B cell (primary cell): ENCODE measurements at regions not wholly inside any gene's neighbourhood (a gene's known extent, or its start where the extent isn't known, plus 50 kb on each side); places are given as distances from the start of the nearest gene placed in this dataset.

ENCODE experiments used
- ATAC-seq: fragments of 200-7000 bp; cut with Tn5 transposase; one replicate; pipeline ENCODE4 v1.10.0; 2021; ENCODE audit warnings: low read depth, mild to moderate bottlenecking, moderate number of reproducible peaks, moderate library complexity
- CTCF ChIA-PET: fragments of 350-600 bp; sonication (Branson Sonifier 250); formaldehyde crosslinking; loops from one replicate; lab custom pipeline; 2021; ENCODE audit warnings: antibody characterized with exemption, inconsistent platforms; lab: Charles Lee
- POLR2A ChIA-PET: fragments of 350-600 bp; sonication (Branson Sonifier 250); formaldehyde crosslinking; loops from one replicate; lab custom pipeline; 2021; ENCODE audit warnings: antibody characterized with exemption; lab: Charles Lee
- DNase-seq: peaks from one replicate; pipeline ENCODE4 v3.0.0; 2013
- H2AFZ ChIP-seq: 2 replicates; pipeline ENCODE4 v1.6.1; 2012; ENCODE audit warnings: mild to moderate bottlenecking, low read depth, low read length; ENCODE audit not compliant: insufficient read depth, poor library complexity, severe bottlenecking
- H3K27ac ChIP-seq, 2 donors: 1 replicate in 1 of 2; 2 replicates in 1 of 2; pipeline ENCODE4 v1.5.1; 2012 to 2013; ENCODE audit warnings: low read length in 2 of 2, mild to moderate bottlenecking in 2 of 2, moderate library complexity in 1 of 2
- H3K27me3 ChIP-seq, 4 experiments: fragments of 200-600 bp in 1 of 4; sonication (generic) in 1 of 4; replicated peaks in 1 of 4; 1 replicate in 2 of 4; 2 replicates in 2 of 4; pipeline versions ENCODE4 v1.6.1 to v1.7.0; 2013 to 2016; ENCODE audit warnings: low read length in 3 of 4, mild to moderate bottlenecking in 2 of 4, mixed read lengths in 1 of 4, moderate library complexity in 1 of 4; ENCODE audit not compliant: insufficient read depth in 4 of 4, control insufficient read depth in 3 of 4; ENCODE audit errors: control extremely low read depth in 1 of 4
- H3K36me3 ChIP-seq, 2 experiments: replicated peaks in 1 of 2; 1 replicate in 1 of 2; 2 replicates in 1 of 2; pipeline versions ENCODE4 v1.6.1 to v1.7.1; 2013; ENCODE audit warnings: low read length in 1 of 2; ENCODE audit not compliant: insufficient read depth in 2 of 2, control insufficient read depth in 1 of 2; ENCODE audit errors: control extremely low read depth in 1 of 2, extremely low read depth in 1 of 2
- H3K4me1 ChIP-seq, 2 donors: fragments of 200-600 bp in 1 of 2; sonication (generic) in 1 of 2; 1 replicate in 1 of 2; 2 replicates in 1 of 2; pipeline versions ENCODE4 v1.5.1 to v1.6.1; 2013 to 2017; ENCODE audit warnings: low read length in 2 of 2; ENCODE audit not compliant: control insufficient read depth in 2 of 2, insufficient read depth in 2 of 2
- H3K4me2 ChIP-seq: replicated peaks from 2 replicates; pipeline ENCODE3; 2012; ENCODE audit warnings: mild to moderate bottlenecking, low read depth, low read length; ENCODE audit not compliant: poor library complexity, severe bottlenecking
- H3K4me3 ChIP-seq, 5 experiments: fragments of 200-600 bp in 1 of 5; sonication (generic) in 1 of 5; 1 replicate in 3 of 5; 2 replicates in 2 of 5; pipeline versions ENCODE4 v1.5.1 to v1.7.0; 2011 to 2016; ENCODE audit warnings: low read length in 4 of 5, mild to moderate bottlenecking in 4 of 5, low read depth in 2 of 5, control low read depth in 1 of 5, moderate library complexity in 1 of 5; ENCODE audit not compliant: insufficient read depth in 1 of 5; ENCODE audit errors: control extremely low read depth in 1 of 5, extremely low read depth in 1 of 5
- H3K79me2 ChIP-seq: fragments of 200-600 bp; sonication (generic); one replicate; pipeline ENCODE4 v1.6.0; 2016; ENCODE audit warnings: low read length; ENCODE audit not compliant: control insufficient read depth, insufficient read depth
- H3K9ac ChIP-seq: fragments of 200-600 bp; sonication (generic); 2 replicates; pipeline ENCODE4 v1.6.1; 2017; ENCODE audit warnings: mild to moderate bottlenecking, low read length, moderate library complexity
- H3K9me3 ChIP-seq, 3 donors: one replicate each; pipeline versions ENCODE4 v1.6.1 to v1.7.1; 2013; ENCODE audit warnings: low read length in 2 of 3; ENCODE audit not compliant: control insufficient read depth in 2 of 3, insufficient read depth in 1 of 3; ENCODE audit errors: control extremely low read depth in 1 of 3
- H4K20me1 ChIP-seq: 2 replicates; pipeline ENCODE4 v1.6.0; 2012; ENCODE audit warnings: mild to moderate bottlenecking, low read length; ENCODE audit not compliant: insufficient read depth, control insufficient read depth, poor library complexity, severe bottlenecking
- H3K27ac Mint-ChIP-seq: one replicate; pipeline ENCODE4 v1.8.0; 2021; ENCODE audit warnings: mixed read lengths
- H3K27me3 Mint-ChIP-seq: one replicate; pipeline ENCODE4 v1.8.0; 2021; ENCODE audit warnings: mixed read lengths
- H3K4me1 Mint-ChIP-seq: one replicate; pipeline ENCODE4 v1.8.0; 2021; ENCODE audit warnings: mixed read lengths
- H3K4me3 Mint-ChIP-seq: one replicate; pipeline ENCODE4 v1.8.0; 2021; ENCODE audit warnings: mixed read lengths
- H3K9me3 Mint-ChIP-seq: one replicate; pipeline ENCODE4 v1.8.0; 2022; ENCODE audit warnings: mixed read lengths; ENCODE audit not compliant: insufficient read depth
- EZH2 ChIP-seq: IDR thresholded peaks from 2 replicates; pipeline ENCODE4 v1.6.1; 2012; ENCODE audit warnings: borderline replicate concordance, low read depth, mild to moderate bottlenecking, moderate library complexity, low read length; ENCODE audit not compliant: insufficient read depth, poor library complexity, severe bottlenecking
- WGBS: methylation state at CpG from one replicate; pipeline ENCODE4 v1.1.5; 2013; ENCODE audit warnings: missing lambda C conversion rate; ENCODE audit not compliant: insufficient coverage; 5-methylcytosine and 5-hydroxymethylcytosine counted together
- intact Hi-C: fragments of 100-400 bp; cut with micrococcal nuclease; formaldehyde crosslinking; loops from one replicate; pipeline ENCODE4 v1.10.0; 2022
- TF ChIP-seq, protein P1 (sequence below): fragments of 200-600 bp; IDR thresholded peaks from one replicate; pipeline ENCODE4 v1.8.0; 2022; ENCODE audit warnings: antibody characterized with exemption, mild to moderate bottlenecking

DNA sequence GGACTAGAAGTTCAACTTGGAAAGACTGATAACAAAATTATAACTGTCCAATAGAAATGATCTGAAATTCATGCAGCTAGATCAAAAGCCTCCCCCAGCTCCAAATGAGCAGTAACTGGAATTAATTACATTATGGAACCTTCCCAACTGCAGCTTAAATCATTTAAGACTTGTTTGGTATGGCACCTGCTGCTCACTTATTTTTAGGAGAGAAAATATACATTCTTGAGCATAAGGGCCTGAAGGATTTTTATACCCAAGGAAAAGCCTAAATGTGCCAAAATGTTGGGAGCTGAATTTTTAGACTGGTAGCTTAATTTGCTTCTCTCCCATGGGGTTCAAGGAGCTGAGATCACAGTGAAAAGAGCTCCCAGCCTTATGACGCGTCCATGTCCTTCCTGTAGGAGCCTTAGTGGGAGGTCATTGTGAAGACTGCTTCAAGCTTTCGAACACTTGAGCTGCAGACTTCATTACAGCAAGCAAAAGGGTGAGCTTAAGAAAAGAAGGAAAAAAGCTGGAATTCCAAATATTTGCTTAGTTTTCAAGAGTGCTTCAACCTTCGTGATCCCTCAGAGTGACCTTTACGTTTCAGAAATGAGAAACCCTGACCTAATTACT lies 276.0 kb downstream of the DMAC1 start:
- Histone ChIP-seq H3K4me3 (no peak overlapping the region), H3K9ac (no peak overlapping the region), H3K79me2 (no peaks in the 10 kb centered on the region), H3K36me3 (no peaks in the 10 kb centered on the region), H2AFZ (no peak overlapping the region), H3K4me1 (no peaks in the 10 kb centered on the region), H3K27me3 (peaks cover 0 to 4% (median 0%) of the 10 kb centered on the region in 4 experiments), H3K9me3 (no peaks in the 10 kb centered on the region), H3K4me2 (no peak overlapping the region), H3K27ac (no peak overlapping the region), H4K20me1 (no peaks in the 10 kb centered on the region)
- Mint-ChIP-seq H3K27ac (no peak overlapping the region), H3K4me3 (no peak overlapping the region), H3K4me1 (no peaks in the 10 kb centered on the region), H3K27me3 (no peaks in the 10 kb centered on the region), H3K9me3 (no peaks in the 10 kb centered on the region)
- ATAC-seq (no peak), DNase-seq (no peak)
- intact Hi-C loops = no loop called here
- ChIA-PET POLR2A (no interaction called here), CTCF (no interaction called here)
- WGBS = no CpG with 5 or more reads among the region's 5 CpGs
- no peak for TF ChIP-seq EZH2
- TF ChIP-seq, protein P1, sequence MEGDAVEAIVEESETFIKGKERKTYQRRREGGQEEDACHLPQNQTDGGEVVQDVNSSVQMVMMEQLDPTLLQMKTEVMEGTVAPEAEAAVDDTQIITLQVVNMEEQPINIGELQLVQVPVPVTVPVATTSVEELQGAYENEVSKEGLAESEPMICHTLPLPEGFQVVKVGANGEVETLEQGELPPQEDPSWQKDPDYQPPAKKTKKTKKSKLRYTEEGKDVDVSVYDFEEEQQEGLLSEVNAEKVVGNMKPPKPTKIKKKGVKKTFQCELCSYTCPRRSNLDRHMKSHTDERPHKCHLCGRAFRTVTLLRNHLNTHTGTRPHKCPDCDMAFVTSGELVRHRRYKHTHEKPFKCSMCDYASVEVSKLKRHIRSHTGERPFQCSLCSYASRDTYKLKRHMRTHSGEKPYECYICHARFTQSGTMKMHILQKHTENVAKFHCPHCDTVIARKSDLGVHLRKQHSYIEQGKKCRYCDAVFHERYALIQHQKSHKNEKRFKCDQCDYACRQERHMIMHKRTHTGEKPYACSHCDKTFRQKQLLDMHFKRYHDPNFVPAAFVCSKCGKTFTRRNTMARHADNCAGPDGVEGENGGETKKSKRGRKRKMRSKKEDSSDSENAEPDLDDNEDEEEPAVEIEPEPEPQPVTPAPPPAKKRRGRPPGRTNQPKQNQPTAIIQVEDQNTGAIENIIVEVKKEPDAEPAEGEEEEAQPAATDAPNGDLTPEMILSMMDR = no peak

DNA sequence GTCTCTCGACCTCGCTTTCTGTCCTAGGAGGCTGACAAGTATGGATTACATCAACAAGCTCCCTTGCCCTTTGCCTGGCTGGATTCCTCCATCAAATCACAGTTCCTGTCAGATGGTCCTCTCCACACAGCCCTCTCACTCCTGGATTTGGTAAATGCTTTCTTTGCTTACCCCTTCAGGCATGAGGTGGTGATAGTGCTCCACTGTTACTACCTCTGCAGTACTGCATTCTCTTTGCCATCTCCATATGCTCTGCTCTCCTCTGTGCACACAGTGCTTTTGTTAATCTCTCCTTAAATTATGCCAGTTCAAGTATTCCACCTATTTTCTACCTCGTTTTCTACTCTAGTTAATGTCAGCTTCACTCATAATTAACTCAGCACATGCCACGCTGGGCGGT lies 279.2 kb downstream of the DMAC1 start:
- H3K27ac Mint-ChIP-seq = no peak overlapping the region
- no peak for DNase-seq
- intact Hi-C loops = no loop called here
- H2AFZ ChIP-seq = no peak overlapping the region
- H3K36me3 ChIP-seq = no peaks in the 10 kb centered on the region
- H3K9ac ChIP-seq = no peak overlapping the region
- H3K9me3 ChIP-seq = no peaks in the 10 kb centered on the region
- H3K9me3 Mint-ChIP-seq = no peaks in the 10 kb centered on the region
- no peak for ATAC-seq
- no peak overlapping the region for H3K27ac ChIP-seq
- H3K27me3 Mint-ChIP-seq = no peaks in the 10 kb centered on the region
- TF ChIP-seq, protein P1 = no peak
- TF ChIP-seq EZH2 = no peak
- CTCF ChIA-PET = no interaction called here
- H4K20me1 ChIP-seq = no peaks in the 10 kb centered on the region
- H3K4me2 ChIP-seq = no peak overlapping the region
- H3K4me1 Mint-ChIP-seq = no peaks in the 10 kb centered on the region
- no peak overlapping the region for H3K4me3 ChIP-seq
- H3K4me1 ChIP-seq = no peaks in the 10 kb centered on the region
- H3K27me3 ChIP-seq = peaks cover 0 to 4% (median 0%) of the 10 kb centered on the region in 4 experiments
- H3K79me2 ChIP-seq = no peaks in the 10 kb centered on the region
- no peak overlapping the region for H3K4me3 Mint-ChIP-seq
- POLR2A ChIA-PET = no interaction called here
- WGBS = 54% methylated on average over 3 of the region's 5 CpGs
